ENCODE measurements at regions not wholly inside any gene's neighbourhood (a gene's known extent, or its start where the extent isn't known, plus 50 kb on each side); places are given as distances from the start of the nearest gene placed in this dataset.
"Not testable (repeated sequence)": the region's sequence is repeated elsewhere in the genome, so short reads cannot be mapped to it uniquely, and the experiment has no call there.

DNA sequence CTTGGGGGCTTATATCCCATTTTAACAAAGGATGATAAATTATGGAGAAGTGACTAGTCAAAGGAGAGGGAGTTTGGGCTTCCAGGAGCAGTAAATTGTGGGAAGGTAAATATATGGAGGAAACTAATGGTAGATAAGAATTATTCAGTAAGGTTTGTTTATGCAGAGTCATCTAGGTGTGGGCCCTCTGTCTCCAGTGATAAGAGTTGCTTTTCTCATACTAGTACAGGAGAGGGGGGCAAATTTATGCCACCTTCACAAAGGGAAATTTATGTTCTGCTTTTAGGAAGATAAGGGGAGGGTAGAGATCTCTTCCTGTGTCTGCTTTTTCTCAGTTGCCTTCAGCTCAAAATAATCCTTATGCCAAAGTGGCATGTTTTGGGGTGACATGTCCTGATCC is 383.7 kb upstream of the PPP2R3A start:
- Histone ChIP-seq H3K36me3 (ENCODE audit: control insufficient read depth, insufficient read depth, low read length) (no peaks in the 10 kb centered on the region), H3K4me3 (ENCODE audit: low read depth, low read length) (no peak overlapping the region)

GRCh38 chr3:135582800-135583199 is 382.7 kb upstream of the PPP2R3A start:
- Histone ChIP-seq H3K36me3 (ENCODE audit: control insufficient read depth, insufficient read depth, low read length) (no peaks in the 10 kb centered on the region), H3K9ac (no peak overlapping the region), H3K27ac (no peak overlapping the region), H3K79me2 (no peaks in the 10 kb centered on the region), H2AFZ (no peak overlapping the region), H3K9me3 (ENCODE audit: control insufficient read depth, low read length) (no peaks in the 10 kb centered on the region), H3K4me1 (no peaks in the 10 kb centered on the region), H3K27me3 (ENCODE audit: control insufficient read depth, insufficient read depth, low read length) (no peaks in the 10 kb centered on the region), H3K4me3 (ENCODE audit: low read depth, low read length) (no peak overlapping the region), H3K4me2 (ENCODE audit: low read length) (no peak overlapping the region)
- no peak for TF ChIP-seq CTCF (IDR thresholded peaks at IDR 0.05)

More for the DNA sequence above, 383.7 kb upstream of the PPP2R3A start:
- no peaks in the 10 kb centered on the region for H3K79me2 ChIP-seq
- no peaks in the 10 kb centered on the region for H3K4me1 ChIP-seq
- TF ChIP-seq CTCF (IDR thresholded peaks at IDR 0.05) = no peak
- H3K27ac ChIP-seq = no peak overlapping the region
- H3K9me3 ChIP-seq (ENCODE audit: control insufficient read depth, low read length) = no peaks in the 10 kb centered on the region
- H3K9ac ChIP-seq = no peak overlapping the region
- no peak overlapping the region for H3K4me2 ChIP-seq (ENCODE audit: low read length)
- H2AFZ ChIP-seq = no peak overlapping the region
- H3K27me3 ChIP-seq (ENCODE audit: control insufficient read depth, insufficient read depth, low read length) = no peaks in the 10 kb centered on the region

GRCh38 chr3:135596563-135596962 is 369.0 kb upstream of the PPP2R3A start:
- H3K4me1 ChIP-seq = no peaks in the 10 kb centered on the region

DNA sequence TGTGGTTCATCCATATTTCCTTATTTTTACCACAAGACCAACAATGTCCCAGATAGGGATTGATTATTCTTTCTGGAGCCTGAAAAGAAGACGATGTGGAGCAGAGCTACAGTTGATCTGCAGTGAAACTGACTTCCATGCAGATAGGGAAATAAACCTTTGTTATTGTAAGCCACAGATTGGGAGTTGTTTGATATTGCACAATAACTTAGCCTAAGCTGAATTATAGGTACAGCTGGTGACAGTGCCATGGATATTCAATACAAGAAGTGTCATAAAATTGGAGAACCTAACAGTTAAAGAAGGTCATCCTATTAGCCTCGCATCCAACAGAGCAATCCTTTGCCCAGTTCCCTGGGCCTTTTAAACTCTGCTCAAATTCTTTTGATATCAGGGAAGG is 367.7 kb upstream of the PPP2R3A start:
- Histone ChIP-seq H3K27me3 (ENCODE audit: control insufficient read depth, insufficient read depth, low read length) (no peaks in the 10 kb centered on the region), H3K79me2 (no peaks in the 10 kb centered on the region)
- no peak for TF ChIP-seq CTCF (IDR thresholded peaks at IDR 0.05)

More at GRCh38 chr3:135596563-135596962, 369.0 kb upstream of the PPP2R3A start:
- Histone ChIP-seq H3K4me2 (ENCODE audit: low read length) (no peak overlapping the region), H2AFZ (no peak overlapping the region), H3K27ac (no peak overlapping the region), H3K4me3 (ENCODE audit: low read depth, low read length) (no peak overlapping the region), H3K36me3 (ENCODE audit: control insufficient read depth, insufficient read depth, low read length) (no peaks in the 10 kb centered on the region), H3K9me3 (ENCODE audit: control insufficient read depth, low read length) (no peaks in the 10 kb centered on the region), H3K9ac (no peak overlapping the region), H3K27me3 (ENCODE audit: control insufficient read depth, insufficient read depth, low read length) (no peaks in the 10 kb centered on the region), H3K79me2 (no peaks in the 10 kb centered on the region)
- no peak for TF ChIP-seq CTCF (IDR thresholded peaks at IDR 0.05)

GRCh38 chr3:135598597-135598996 is 366.9 kb upstream of the PPP2R3A start:
- Histone ChIP-seq H3K27me3 (ENCODE audit: control insufficient read depth, insufficient read depth, low read length) (no peaks in the 10 kb centered on the region), H2AFZ (no peak overlapping the region), H3K4me1 (no peaks in the 10 kb centered on the region), H3K79me2 (no peaks in the 10 kb centered on the region), H3K36me3 (ENCODE audit: control insufficient read depth, insufficient read depth, low read length) (no peaks in the 10 kb centered on the region), H3K4me2 (ENCODE audit: low read length) (no peak overlapping the region), H3K9me3 (ENCODE audit: control insufficient read depth, low read length) (no peaks in the 10 kb centered on the region), H3K27ac (no peak overlapping the region), H3K4me3 (ENCODE audit: low read depth, low read length) (no peak overlapping the region), H3K9ac (no peak overlapping the region)
- no peak for TF ChIP-seq CTCF (IDR thresholded peaks at IDR 0.05)

More for the DNA sequence above, 367.7 kb upstream of the PPP2R3A start:
- Histone ChIP-seq H3K36me3 (ENCODE audit: control insufficient read depth, insufficient read depth, low read length) (no peaks in the 10 kb centered on the region), H3K27ac (no peak overlapping the region), H3K9ac (no peak overlapping the region), H3K4me2 (ENCODE audit: low read length) (no peak overlapping the region), H3K4me3 (ENCODE audit: low read depth, low read length) (no peak overlapping the region), H3K4me1 (no peaks in the 10 kb centered on the region), H3K9me3 (ENCODE audit: control insufficient read depth, low read length) (no peaks in the 10 kb centered on the region), H2AFZ (no peak overlapping the region)

- not testable (repeated sequence) for H3K79me2 ChIP-seq; H3K9ac ChIP-seq; H2AFZ ChIP-seq; H3K27ac ChIP-seq; H3K4me2 ChIP-seq (ENCODE audit: low read length); H3K4me3 ChIP-seq (ENCODE audit: low read depth, low read length); H3K9me3 ChIP-seq (ENCODE audit: control insufficient read depth, low read length); H3K36me3 ChIP-seq (ENCODE audit: control insufficient read depth, insufficient read depth, low read length); H3K27me3 ChIP-seq (ENCODE audit: control insufficient read depth, insufficient read depth, low read length); H3K4me1 ChIP-seq
Observed at GRCh38 chr3:135604512-135604911, 361.0 kb upstream of the PPP2R3A start.

All from parathyroid adenoma (tissue), 2 donors.